DMS53 treated with DMSO at 0.1 percent for 48 hours (cell line): ENCODE measurements at regions not wholly inside any gene's neighbourhood (a gene's known extent, or its start where the extent isn't known, plus 50 kb on each side); places are given as distances from the start of the nearest gene placed in this dataset.
"Not testable (repeated sequence)": the region's sequence is repeated elsewhere in the genome, so short reads cannot be mapped to it uniquely, and the experiment has no call there.

Source experiments
- DNase-seq: peaks from one replicate; lab custom pipeline; 2025; ENCODE audit not compliant: unreplicated experiment; lab: John Stamatoyannopoulos, UW

DNA sequence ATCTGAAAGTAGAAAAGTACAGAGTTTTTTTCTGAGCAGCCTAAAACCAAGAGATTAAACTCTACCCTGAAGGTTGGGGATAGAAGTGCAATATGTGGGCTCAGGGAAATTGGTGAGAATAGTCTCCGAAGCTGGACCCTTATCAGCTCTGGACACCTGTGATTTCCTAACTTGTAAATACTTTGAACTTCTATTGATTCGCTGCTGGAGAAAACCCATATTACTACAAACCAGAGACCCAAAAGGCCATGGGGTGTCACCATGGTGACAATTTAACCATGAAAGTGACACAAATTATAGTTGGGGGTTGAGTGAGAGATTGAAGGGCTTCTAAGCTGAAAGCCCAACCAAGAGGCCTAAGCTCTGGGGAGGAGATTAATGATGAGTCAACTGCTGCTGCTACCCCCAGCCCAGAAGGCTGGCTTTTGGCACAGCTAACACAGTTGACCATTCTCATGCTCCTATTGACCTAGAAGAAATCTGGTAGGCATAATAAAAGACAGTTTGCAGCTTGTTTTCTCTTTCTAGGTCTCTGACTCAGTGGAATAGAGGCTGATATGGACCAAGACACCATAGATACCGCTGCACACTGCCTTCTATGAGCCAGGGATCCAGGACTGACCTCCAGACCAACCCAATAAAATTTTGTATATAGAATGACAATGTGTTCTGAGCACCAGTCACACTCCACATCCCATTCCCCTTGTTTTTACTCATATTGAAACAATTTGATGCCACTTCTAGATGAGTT is 131.9 kb upstream of the FNDC3A start:
- DNase-seq, result no peak

DNA sequence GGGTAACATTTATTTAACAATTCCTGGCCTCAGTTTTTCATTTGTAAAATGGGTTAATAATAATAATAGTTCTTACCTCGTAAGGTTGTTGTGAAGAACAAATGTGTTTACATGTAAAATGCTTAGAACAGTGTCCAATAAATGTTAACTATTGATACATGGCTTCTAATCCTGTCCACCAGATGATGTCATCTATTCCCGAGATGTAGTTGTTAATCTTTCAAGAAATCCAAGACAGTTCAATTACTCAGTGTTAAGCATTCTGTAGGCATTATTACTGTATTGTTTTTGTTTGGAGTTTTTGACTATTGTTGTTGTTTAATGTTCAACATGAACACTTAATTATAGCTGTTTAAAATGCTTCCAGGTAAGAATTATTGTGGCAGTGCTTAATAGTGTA is 131.0 kb upstream of the FNDC3A start:
- DNase-seq, result no peak

DNA sequence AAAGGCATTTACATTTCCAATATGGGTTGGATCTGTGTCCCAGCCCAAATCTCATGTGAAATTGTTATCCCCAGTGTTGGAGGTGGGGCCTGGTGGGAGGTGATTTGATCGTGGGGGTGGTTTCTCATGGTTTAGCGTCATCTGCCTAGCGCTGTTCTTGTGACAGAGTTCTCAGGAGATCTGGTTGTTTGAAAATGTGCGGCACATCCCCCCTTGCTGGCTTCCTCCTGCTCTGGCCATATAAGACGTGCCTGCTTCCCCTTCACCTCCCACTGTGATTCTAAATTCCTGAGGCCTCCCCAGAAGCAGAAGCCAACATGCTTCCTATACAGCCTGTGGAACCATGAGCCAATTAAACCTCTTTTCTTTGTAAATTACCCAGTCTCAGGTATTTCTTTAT is 126.2 kb upstream of the FNDC3A start:
- no peak for DNase-seq

DNA sequence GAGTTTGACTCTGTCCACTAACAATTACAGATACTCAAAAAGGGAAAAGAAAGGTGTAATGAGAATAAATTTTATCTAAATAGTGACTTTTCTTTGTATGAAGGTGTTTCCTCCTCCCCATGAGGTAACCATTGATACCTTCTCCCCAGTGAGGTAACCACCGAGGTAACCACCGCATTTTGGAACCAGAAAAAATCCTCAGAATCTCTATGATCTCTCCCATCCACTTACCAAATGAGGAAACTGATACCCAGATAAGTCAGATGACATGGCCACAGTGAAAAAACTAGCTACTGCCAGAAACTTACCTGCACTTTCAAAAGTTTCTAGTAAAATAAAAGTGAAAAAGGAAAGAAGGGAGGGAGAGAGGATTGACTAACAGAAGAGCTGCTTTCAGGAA is 124.0 kb upstream of the FNDC3A start:
- no peak for DNase-seq

GRCh38 chr13:48852911-48853727 is 122.6 kb upstream of the FNDC3A start:
- no peak for DNase-seq

DNA sequence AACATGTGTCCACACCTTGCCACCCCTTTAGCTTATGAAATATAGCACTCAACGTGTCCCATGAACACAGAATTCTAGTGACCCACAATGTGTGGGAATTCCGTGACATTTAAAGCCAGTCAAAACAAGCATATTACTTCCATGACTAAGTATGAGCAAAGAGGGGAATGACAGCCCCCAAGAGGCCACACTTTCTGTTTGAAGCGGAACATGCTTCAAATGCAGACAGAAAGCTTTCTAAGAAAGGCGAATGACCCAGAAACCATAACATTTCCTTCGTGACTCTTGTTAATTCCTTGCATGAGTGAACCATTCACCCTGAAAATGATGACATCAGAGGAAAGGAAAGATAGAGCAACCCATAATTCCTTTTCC is 122.0 kb upstream of the FNDC3A start:
- DNase-seq, result no peak

DNA sequence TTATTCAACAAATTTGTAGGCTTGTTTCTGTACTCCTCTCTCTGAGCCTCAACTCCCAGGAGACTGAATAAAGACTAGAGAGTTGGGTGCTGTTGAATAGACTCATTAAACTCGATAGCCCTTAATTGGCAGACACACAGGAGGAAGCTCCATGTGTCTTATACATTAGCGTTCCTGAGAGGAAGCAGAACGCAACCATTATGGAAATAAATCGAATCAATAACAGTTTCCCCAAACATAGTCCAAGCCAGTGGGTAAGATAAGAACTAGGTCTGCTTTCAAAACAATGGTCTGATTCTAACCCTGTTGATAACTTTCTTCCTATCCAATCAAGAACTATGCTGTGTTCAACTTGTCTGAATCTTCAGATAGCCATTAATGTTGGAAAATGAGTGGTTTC is 118.1 kb upstream of the FNDC3A start:
- DNase-seq, result no peak

DNA sequence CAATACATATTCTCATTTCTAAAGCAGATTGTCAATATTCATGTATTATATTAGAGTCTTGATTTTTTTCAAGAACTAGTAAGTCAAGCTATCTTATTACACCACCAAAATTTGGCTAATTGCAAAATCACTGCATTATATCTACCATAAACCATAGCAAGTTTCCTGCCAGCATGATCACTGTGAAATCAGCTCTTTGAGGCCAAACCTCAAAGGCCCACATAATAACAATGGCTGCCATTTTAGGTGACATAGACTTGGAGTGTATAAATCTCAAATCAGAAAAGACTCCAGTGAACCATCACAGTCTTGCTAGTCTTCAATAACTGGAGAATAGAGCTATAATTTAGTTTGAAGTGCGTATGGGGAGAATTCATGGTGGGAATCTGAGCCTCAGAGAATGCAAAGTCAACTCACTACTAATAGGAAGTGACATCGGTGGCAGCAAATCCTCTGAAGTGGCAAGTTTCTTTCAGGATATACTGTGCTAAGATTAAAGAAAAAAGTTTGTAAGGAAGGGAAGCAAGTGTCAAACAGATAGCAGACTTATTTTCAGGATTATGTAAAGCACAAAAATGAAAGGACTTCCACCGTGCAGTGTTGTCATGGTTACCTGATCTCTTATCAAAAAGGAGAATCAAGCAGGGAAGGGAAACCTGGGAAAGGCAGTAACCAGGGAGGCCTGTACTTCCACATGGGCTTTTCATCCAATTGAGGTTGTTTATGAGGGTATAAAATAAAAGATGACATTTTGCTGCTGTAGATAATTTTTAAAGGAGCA is 117.4 kb upstream of the FNDC3A start:
- DNase-seq, result no peak

- no peak for DNase-seq
Measured at GRCh38 chr13:48859272-48860105, 116.2 kb upstream of the FNDC3A start.

- no peak for DNase-seq
Measured at GRCh38 chr13:48860364-48860763, 115.3 kb upstream of the FNDC3A start.

- DNase-seq, result no peak
Measured at GRCh38 chr13:48862572-48862971, 113.1 kb upstream of the FNDC3A start.

DNA sequence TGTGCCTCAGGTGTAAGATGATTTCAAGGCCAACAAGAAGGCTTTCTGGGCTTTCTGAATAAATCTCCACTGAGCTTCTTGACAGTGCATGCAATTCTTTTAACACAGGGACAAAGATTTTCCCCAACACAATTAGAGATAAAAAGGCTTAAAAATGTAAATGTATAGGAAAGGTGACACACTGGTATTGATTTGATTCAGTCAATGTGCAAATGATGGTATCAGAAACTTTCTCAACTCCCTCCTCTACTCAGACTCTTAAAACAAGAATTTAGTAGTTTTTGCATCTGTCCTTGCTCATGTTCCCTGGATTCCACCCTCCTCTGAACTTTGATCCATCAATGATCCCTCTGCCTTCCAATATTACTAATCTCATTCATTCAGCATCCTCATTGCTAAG is 111.6 kb upstream of the FNDC3A start:
- no peak for DNase-seq

- no peak for DNase-seq
Measured at GRCh38 chr13:48866249-48866648, 109.5 kb upstream of the FNDC3A start.

- DNase-seq, result no peak
Measured at GRCh38 chr13:48873081-48873480, 102.6 kb upstream of the FNDC3A start.

DNA sequence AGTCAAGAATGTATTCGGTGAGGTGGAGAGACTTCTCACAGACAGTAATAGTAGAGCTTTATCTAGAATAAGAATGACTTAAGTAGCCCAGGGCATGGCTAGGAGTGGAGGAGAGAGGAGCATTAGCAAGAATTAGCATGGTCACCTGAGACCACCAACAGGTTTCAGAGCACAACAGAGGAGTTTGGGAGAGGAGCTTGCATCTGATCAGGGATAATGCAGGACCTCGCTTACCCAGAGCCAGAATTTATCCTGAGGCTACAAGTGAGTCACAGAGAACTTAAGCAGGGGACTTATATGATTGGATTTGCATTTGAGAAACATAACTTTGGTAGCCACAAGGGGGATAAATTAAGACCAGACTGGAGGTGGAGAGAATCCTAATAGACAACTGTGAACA is 102.1 kb upstream of the FNDC3A start:
- DNase-seq, result no peak

DNA sequence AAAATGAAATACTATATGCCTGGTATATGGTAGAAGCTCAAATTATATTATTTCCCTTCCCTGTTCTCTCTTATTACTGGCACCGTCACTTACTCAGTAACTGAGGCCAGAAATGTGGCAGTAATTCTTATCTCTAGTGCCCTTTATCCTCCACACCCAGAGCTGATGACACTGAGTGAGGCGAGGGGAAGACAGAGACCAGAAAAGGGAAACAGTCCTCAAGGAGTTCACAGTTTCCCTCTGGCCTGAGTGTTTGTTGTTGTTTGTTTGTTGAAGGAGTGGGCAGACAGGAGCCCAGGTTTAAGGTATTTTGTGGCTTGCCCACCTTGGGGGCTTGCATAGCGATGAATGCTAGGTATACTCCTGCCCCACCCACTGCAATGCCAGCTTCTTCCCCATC is 101.5 kb upstream of the FNDC3A start:
- DNase-seq, result no peak

GRCh38 chr13:48875047-48875446 is 100.7 kb upstream of the FNDC3A start:
- DNase-seq, result no peak

GRCh38 chr13:48876289-48876688 is 99.4 kb upstream of the FNDC3A start:
- no peak for DNase-seq

- no peak for DNase-seq
Measured at GRCh38 chr13:48879432-48879831, 96.3 kb upstream of the FNDC3A start.

DNA sequence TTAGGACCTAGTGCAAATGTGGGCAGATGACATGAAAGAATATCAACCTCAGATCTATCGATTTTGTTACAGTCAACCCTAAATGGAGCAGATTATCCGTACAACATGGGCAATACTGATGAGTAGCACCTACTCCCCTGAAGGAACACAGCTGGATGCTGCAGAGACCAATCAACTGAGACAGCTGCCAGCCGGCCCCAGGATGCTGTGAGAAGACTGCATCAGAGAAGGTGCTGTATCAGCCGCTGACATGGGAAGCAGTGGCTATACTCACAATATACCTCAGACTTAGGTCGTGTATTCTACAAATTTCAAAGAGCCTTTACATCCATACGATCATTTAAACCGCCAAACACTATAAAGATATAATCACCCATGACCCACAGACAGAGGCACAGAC is 95.9 kb upstream of the FNDC3A start:
- DNase-seq, result no peak

DNA sequence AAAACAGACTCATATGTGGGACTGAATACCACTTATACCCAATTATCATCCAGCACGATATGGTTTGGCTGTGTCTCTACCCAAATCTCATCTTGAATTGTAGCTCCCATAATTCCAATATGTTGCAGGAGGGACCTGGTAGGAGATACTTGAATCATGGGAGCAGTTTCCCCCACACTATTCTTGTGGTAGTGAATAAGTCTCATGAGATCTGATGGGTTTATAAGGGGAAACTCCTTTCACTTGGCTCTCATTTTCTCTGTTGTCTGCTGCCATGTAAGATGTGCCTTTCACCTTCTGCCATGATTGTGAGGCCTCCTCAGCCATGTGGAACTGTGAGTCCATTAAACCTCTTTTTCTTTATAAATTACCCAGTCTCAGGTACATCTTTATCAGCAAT is 91.9 kb upstream of the FNDC3A start:
- not testable (repeated sequence) for DNase-seq
